Smooth muscle cell of the brain vasculature (primary cell): ENCODE measurements at regions not wholly inside any gene's neighbourhood (a gene's known extent, or its start where the extent isn't known, plus 50 kb on each side); places are given as distances from the start of the nearest gene placed in this dataset.
A peak's percentile ranks its signal among the peaks of the same experiment; 100 is the strongest.

Source experiments
- DNase-seq: peaks from one replicate; pipeline ENCODE4 v3.0.0-alpha.2; 2012; ENCODE audit warnings: low read depth, low spot score

- DNase-seq: no peak
Observed at GRCh38 chr18:10279905-10280644, 174.4 kb upstream of the APCDD1 start.

GRCh38 chr18:10284540-10285282 lies 169.7 kb upstream of the APCDD1 start:
- DNase-seq: no peak

GRCh38 chr18:10285283-10285640 lies 169.2 kb upstream of the APCDD1 start:
- DNase-seq: no peak

- DNase-seq: no peak
Observed at GRCh38 chr18:10286580-10287150, 167.8 kb upstream of the APCDD1 start.

GRCh38 chr18:10289251-10289650 lies 165.2 kb upstream of the APCDD1 start:
- DNase-seq: no peak

- no peak for DNase-seq
Observed at GRCh38 chr18:10289951-10290637, 164.3 kb upstream of the APCDD1 start.

GRCh38 chr18:10290638-10291235 lies 163.7 kb upstream of the APCDD1 start:
- DNase-seq: no peak

GRCh38 chr18:10291568-10291981 lies 162.9 kb upstream of the APCDD1 start:
- DNase-seq: no peak

- DNase-seq: no peak
Observed at GRCh38 chr18:10293966-10294365, 160.5 kb upstream of the APCDD1 start.

- no peak for DNase-seq
Observed at GRCh38 chr18:10295751-10296150, 158.7 kb upstream of the APCDD1 start.

- no peak for DNase-seq
Observed at GRCh38 chr18:10296491-10296890, 157.9 kb upstream of the APCDD1 start.

GRCh38 chr18:10297086-10297485 lies 157.3 kb upstream of the APCDD1 start:
- DNase-seq: no peak

- DNase-seq: no peak
Observed at GRCh38 chr18:10298346-10298745, 156.1 kb upstream of the APCDD1 start.

GRCh38 chr18:10299643-10300042 lies 154.8 kb upstream of the APCDD1 start:
- peak; percentile 46 for DNase-seq

GRCh38 chr18:10300739-10301138 lies 153.7 kb upstream of the APCDD1 start:
- no peak for DNase-seq

GRCh38 chr18:10301831-10302483 lies 152.5 kb upstream of the APCDD1 start:
- DNase-seq: no peak

- DNase-seq: no peak
Observed at GRCh38 chr18:10303171-10303570, 151.3 kb upstream of the APCDD1 start.

GRCh38 chr18:10304853-10305252 lies 149.6 kb upstream of the APCDD1 start:
- no peak for DNase-seq

- DNase-seq: no peak
Observed at GRCh38 chr18:10306779-10307178, 147.7 kb upstream of the APCDD1 start.

GRCh38 chr18:10308154-10308553 lies 146.3 kb upstream of the APCDD1 start:
- DNase-seq: no peak

GRCh38 chr18:10310626-10311025 lies 143.8 kb upstream of the APCDD1 start:
- no peak for DNase-seq
